Stomach (tissue), 8 donors: ENCODE measurements at regions not wholly inside any gene's neighbourhood (a gene's known extent, or its start where the extent isn't known, plus 50 kb on each side); places are given as distances from the start of the nearest gene placed in this dataset.

Experiments
- DNase-seq, 2 donors: peaks; one replicate each; pipeline versions ENCODE4 v3.0.0 to v3.0.0-alpha.2; 2013 to 2019
- H3K27ac ChIP-seq, 5 donors: fragments of 200-600 bp in 4 of 5; sonication (generic) in 4 of 5; one replicate each; pipeline ENCODE4 v1.5.1; 2013 to 2019; ENCODE audit warnings: mild to moderate bottlenecking in 1 of 5, moderate library complexity in 1 of 5
- H3K27me3 ChIP-seq, 3 donors: fragments of 200-600 bp; sonication (generic); one replicate each; pipeline ENCODE4 v1.5.1; 2017 to 2019; ENCODE audit warnings: mixed run types in 1 of 3
- H3K36me3 ChIP-seq, 4 donors: fragments of 200-600 bp; sonication (generic); 1 replicate in 3 of 4; 2 replicates in 1 of 4; pipeline ENCODE4 v1.5.1; 2016 to 2019
- H3K4me1 ChIP-seq, 4 donors: fragments of 200-600 bp; sonication (generic); one replicate each; pipeline ENCODE4 v1.5.1; 2016 to 2019
- H3K4me3 ChIP-seq, 4 donors: fragments of 200-600 bp; sonication (generic) in 3 of 4; one replicate each; pipeline ENCODE4 v1.5.1; 2016 to 2019; ENCODE audit warnings: mild to moderate bottlenecking in 1 of 4
- H3K9me3 ChIP-seq, 4 donors: fragments of 200-600 bp; sonication (generic); one replicate each; pipeline ENCODE4 v1.5.1; 2016 to 2019
- CTCF ChIP-seq, 7 experiments: fragments of 450-650 bp in 4 of 7; fragments of 200-600 bp in 3 of 7; sonication (generic) in 3 of 7; IDR thresholded peaks; one replicate each; pipeline ENCODE4 v1.5.1; 2016 to 2019; ENCODE audit warnings: antibody characterized with exemption in 7 of 7, control low read depth in 2 of 7, mild to moderate bottlenecking in 1 of 7
- EP300 ChIP-seq: sonication (generic); formaldehyde crosslinking; IDR thresholded peaks from one replicate; pipeline ENCODE4 v1.6.1; 2017; ENCODE audit warnings: antibody characterized with exemption
- POLR2A ChIP-seq, 4 donors: fragments of 450-650 bp; IDR thresholded peaks; one replicate each; pipeline ENCODE4 v1.6.1; 2016; ENCODE audit warnings: antibody characterized with exemption in 4 of 4, control low read depth in 2 of 4, mild to moderate bottlenecking in 1 of 4, moderate library complexity in 1 of 4
- POLR2AphosphoS5 ChIP-seq, 3 donors: sonication (generic); formaldehyde crosslinking; IDR thresholded peaks; one replicate each; pipeline ENCODE4 v1.6.1; 2016; ENCODE audit warnings: antibody characterized with exemption in 3 of 3
- WGBS, 5 donors: extraction: QIAGEN DNeasy Blood & Tissue Kit in 3 of 5; methylation state at CpG; one replicate each; pipeline versions ENCODE4 v1.1.5 to v1.1.7; 2013 to 2018; 5-methylcytosine and 5-hydroxymethylcytosine counted together
- intact Hi-C: fragments of 100-400 bp; cut with DNase I; formaldehyde crosslinking; loops from one replicate; pipeline ENCODE4 v1.15.1; 2023; ENCODE audit warnings: low total_unique reads
- donor health status: healthy with polysubstance abuse.
- donor health status: Bipolar disorder and iron deficiency.
- donor health status: healthy.

GRCh38 chr6:147933224-147933623 is 409.4 kb upstream of the SASH1 start:
- no peak for DNase-seq
- Histone ChIP-seq H3K9me3 (peaks cover 0 to 7% (median 2%) of the 10 kb centered on the region in 4 donors), H3K27ac (no peak overlapping the region), H3K4me1 (no peaks in the 10 kb centered on the region), H3K27me3 (no peaks in the 10 kb centered on the region), H3K36me3 (no peaks in the 10 kb centered on the region), H3K4me3 (no peak overlapping the region)
- 9 to 21% (median 13%) methylated on average over 1 of the region's 1 CpG for WGBS, 5 donors
- intact Hi-C loops: no loop called here
- TF ChIP-seq EP300 (no peak), POLR2A (IDR thresholded peaks at IDR 0.05) (no peak), CTCF (IDR thresholded peaks at IDR 0.05) (no peak), POLR2AphosphoS5 (IDR thresholded peaks at IDR 0.05) (no peak)

GRCh38 chr6:147935656-147936055 is 407.0 kb upstream of the SASH1 start:
- no peak overlapping the region for H3K27ac ChIP-seq
- no peaks in the 10 kb centered on the region for H3K36me3 ChIP-seq
- intact Hi-C loops: no loop called here
- no peak overlapping the region for H3K4me3 ChIP-seq
- no peaks in the 10 kb centered on the region for H3K4me1 ChIP-seq
- TF ChIP-seq CTCF (IDR thresholded peaks at IDR 0.05) (no peak), EP300 (no peak), POLR2A (IDR thresholded peaks at IDR 0.05) (no peak), POLR2AphosphoS5 (IDR thresholded peaks at IDR 0.05) (no peak)
- no peaks in the 10 kb centered on the region for H3K27me3 ChIP-seq
- H3K9me3 ChIP-seq: no peaks in the 10 kb centered on the region
- DNase-seq: no peak

- Histone ChIP-seq H3K27me3 (no peaks in the 10 kb centered on the region), H3K4me3 (no peak overlapping the region), H3K27ac (no peak overlapping the region), H3K9me3 (no peaks in the 10 kb centered on the region), H3K36me3 (no peaks in the 10 kb centered on the region), H3K4me1 (no peaks in the 10 kb centered on the region)
- DNase-seq: no peak
- TF ChIP-seq EP300: no peak
- TF ChIP-seq POLR2A (IDR thresholded peaks at IDR 0.05): no peak
- TF ChIP-seq POLR2AphosphoS5 (IDR thresholded peaks at IDR 0.05): no peak
- TF ChIP-seq CTCF (IDR thresholded peaks at IDR 0.05): no peak
- WGBS, 5 donors: 81 to 93% (median 90%) methylated on average over 2 of the region's 2 CpGs
- intact Hi-C loops: no loop called here
These were observed 405.8 kb upstream of the SASH1 start for GRCh38 chr6:147936703-147937470.

GRCh38 chr6:147941143-147941542 is 401.5 kb upstream of the SASH1 start:
- Histone ChIP-seq H3K36me3 (no peaks in the 10 kb centered on the region), H3K27ac (no peak overlapping the region), H3K27me3 (no peaks in the 10 kb centered on the region), H3K4me3 (no peak overlapping the region), H3K4me1 (no peaks in the 10 kb centered on the region), H3K9me3 (no peaks in the 10 kb centered on the region)
- intact Hi-C loops: no loop called here
- peak in 1 of 2 donors; percentile 29 for DNase-seq
- no peak for TF ChIP-seq EP300
- no peak for TF ChIP-seq CTCF (IDR thresholded peaks at IDR 0.05)
- TF ChIP-seq POLR2A (IDR thresholded peaks at IDR 0.05): no peak
- TF ChIP-seq POLR2AphosphoS5 (IDR thresholded peaks at IDR 0.05): no peak
- 31 to 53% (median 47%) methylated on average over 4 of the region's 4 CpGs for WGBS, 5 donors
